Middle frontal gyrus (tissue), 1 donor: ENCODE measurements at regions not wholly inside any gene's neighbourhood (a gene's known extent, or its start where the extent isn't known, plus 50 kb on each side); places are given as distances from the start of the nearest gene placed in this dataset.

Experiments used
- DNase-seq: peaks from one replicate; pipeline ENCODE4 v3.0.0-alpha.2; 2015; ENCODE audit warnings: low spot score; ENCODE audit errors: extremely low spot score

- no peak for DNase-seq
Observed at GRCh38 chr1:194225821-194226220, 1039.4 kb upstream of the B3GALT2 start.

- no peak for DNase-seq
Observed at GRCh38 chr1:194223596-194223995, 1037.2 kb upstream of the B3GALT2 start.

GRCh38 chr1:194215448-194215847, 1029.0 kb upstream of the B3GALT2 start:
- no peak for DNase-seq

GRCh38 chr1:194214735-194215134, 1028.3 kb upstream of the B3GALT2 start:
- no peak for DNase-seq

GRCh38 chr1:194209920-194210319, 1023.5 kb upstream of the B3GALT2 start:
- DNase-seq = no peak

- no peak for DNase-seq
Observed at GRCh38 chr1:194208674-194209073, 1022.3 kb upstream of the B3GALT2 start.

GRCh38 chr1:194196562-194196961, 1010.1 kb upstream of the B3GALT2 start:
- no peak for DNase-seq

- DNase-seq = no peak
Observed at GRCh38 chr1:194194724-194195123, 1008.3 kb upstream of the B3GALT2 start.

GRCh38 chr1:194184974-194185373, 998.6 kb upstream of the B3GALT2 start:
- DNase-seq = no peak

- no peak for DNase-seq
Observed at GRCh38 chr1:194184425-194184824, 998.0 kb upstream of the B3GALT2 start.

GRCh38 chr1:194181845-194182244, 995.4 kb upstream of the B3GALT2 start:
- no peak for DNase-seq

GRCh38 chr1:194176212-194176611, 989.8 kb upstream of the B3GALT2 start:
- no peak for DNase-seq

GRCh38 chr1:194175251-194175650, 988.8 kb upstream of the B3GALT2 start:
- DNase-seq = no peak

- no peak for DNase-seq
Observed at GRCh38 chr1:194174528-194174927, 988.1 kb upstream of the B3GALT2 start.

GRCh38 chr1:194171596-194171995, 985.2 kb upstream of the B3GALT2 start:
- DNase-seq = no peak

GRCh38 chr1:194167956-194168640, 981.7 kb upstream of the B3GALT2 start:
- DNase-seq = no peak

GRCh38 chr1:194164755-194165154, 978.3 kb upstream of the B3GALT2 start:
- no peak for DNase-seq

GRCh38 chr1:194161591-194161990, 975.2 kb upstream of the B3GALT2 start:
- no peak for DNase-seq

GRCh38 chr1:194159941-194160340, 973.5 kb upstream of the B3GALT2 start:
- no peak for DNase-seq

GRCh38 chr1:194155962-194156361, 969.5 kb upstream of the B3GALT2 start:
- no peak for DNase-seq

- no peak for DNase-seq
Observed at GRCh38 chr1:194151056-194151455, 964.6 kb upstream of the B3GALT2 start.

- no peak for DNase-seq
Observed at GRCh38 chr1:194150242-194150641, 963.8 kb upstream of the B3GALT2 start.

- no peak for DNase-seq
Observed at GRCh38 chr1:194133152-194133551, 946.7 kb upstream of the B3GALT2 start.

GRCh38 chr1:194118086-194118485, 931.7 kb upstream of the B3GALT2 start:
- no peak for DNase-seq
